ENCODE measurements at regions not wholly inside any gene's neighbourhood (a gene's known extent, or its start where the extent isn't known, plus 50 kb on each side); places are given as distances from the start of the nearest gene placed in this dataset.
A peak's percentile ranks its signal among the peaks of the same experiment; 100 is the strongest.
"Not testable (repeated sequence)": the region's sequence is repeated elsewhere in the genome, so short reads cannot be mapped to it uniquely, and the experiment has no call there.

DNA sequence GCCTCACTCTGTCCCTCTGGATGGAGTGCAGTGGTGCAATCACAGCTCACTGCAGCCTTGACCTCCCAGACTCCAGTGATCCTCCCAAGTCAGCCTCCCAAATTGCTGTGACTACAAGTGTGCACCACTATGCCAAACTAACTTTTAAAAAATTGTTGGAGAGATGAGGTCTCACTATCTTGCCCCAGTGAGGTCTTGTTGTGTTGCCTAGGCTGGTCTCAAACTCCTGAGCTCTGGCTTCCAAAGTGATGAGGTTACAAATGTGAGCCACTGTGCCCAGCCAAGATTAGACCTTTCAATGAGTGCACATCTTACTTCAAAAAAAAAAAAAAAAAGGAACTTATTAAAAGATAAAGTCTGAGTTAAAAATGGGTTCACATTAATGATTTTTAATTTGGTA is 1838.1 kb upstream of the DEFB115 start:
- Histone ChIP-seq H3K4me3 (no peak overlapping the region), H3K9me3 (no peaks in the 10 kb centered on the region), H3K4me1 (no peaks in the 10 kb centered on the region), H3K27ac (no peak overlapping the region), H3K27me3 (peaks cover 0 to 9% of the 10 kb centered on the region in 2 donors), H3K36me3 (no peaks in the 10 kb centered on the region)
- intact Hi-C loops (cut with DNase I; ENCODE audit: low total_unique reads): no loop called here
- DNase-seq: no peak
- TF ChIP-seq, protein P1, sequence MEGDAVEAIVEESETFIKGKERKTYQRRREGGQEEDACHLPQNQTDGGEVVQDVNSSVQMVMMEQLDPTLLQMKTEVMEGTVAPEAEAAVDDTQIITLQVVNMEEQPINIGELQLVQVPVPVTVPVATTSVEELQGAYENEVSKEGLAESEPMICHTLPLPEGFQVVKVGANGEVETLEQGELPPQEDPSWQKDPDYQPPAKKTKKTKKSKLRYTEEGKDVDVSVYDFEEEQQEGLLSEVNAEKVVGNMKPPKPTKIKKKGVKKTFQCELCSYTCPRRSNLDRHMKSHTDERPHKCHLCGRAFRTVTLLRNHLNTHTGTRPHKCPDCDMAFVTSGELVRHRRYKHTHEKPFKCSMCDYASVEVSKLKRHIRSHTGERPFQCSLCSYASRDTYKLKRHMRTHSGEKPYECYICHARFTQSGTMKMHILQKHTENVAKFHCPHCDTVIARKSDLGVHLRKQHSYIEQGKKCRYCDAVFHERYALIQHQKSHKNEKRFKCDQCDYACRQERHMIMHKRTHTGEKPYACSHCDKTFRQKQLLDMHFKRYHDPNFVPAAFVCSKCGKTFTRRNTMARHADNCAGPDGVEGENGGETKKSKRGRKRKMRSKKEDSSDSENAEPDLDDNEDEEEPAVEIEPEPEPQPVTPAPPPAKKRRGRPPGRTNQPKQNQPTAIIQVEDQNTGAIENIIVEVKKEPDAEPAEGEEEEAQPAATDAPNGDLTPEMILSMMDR (IDR thresholded peaks at IDR 0.05): no peak

GRCh38 chr20:29427201-29428060 is 1830.0 kb upstream of the DEFB115 start:
- Histone ChIP-seq H3K27me3 (peaks cover 0 to 41% of the 10 kb centered on the region in 2 donors), H3K4me1 (no peaks in the 10 kb centered on the region), H3K9me3 (no peaks in the 10 kb centered on the region), H3K36me3 (no peaks in the 10 kb centered on the region), H3K27ac (no peak overlapping the region), H3K4me3 (no peak overlapping the region)
- intact Hi-C loops (cut with DNase I; ENCODE audit: low total_unique reads): no loop called here
- DNase-seq: no peak
- TF ChIP-seq, protein P1 (IDR thresholded peaks at IDR 0.05): no peak

DNA sequence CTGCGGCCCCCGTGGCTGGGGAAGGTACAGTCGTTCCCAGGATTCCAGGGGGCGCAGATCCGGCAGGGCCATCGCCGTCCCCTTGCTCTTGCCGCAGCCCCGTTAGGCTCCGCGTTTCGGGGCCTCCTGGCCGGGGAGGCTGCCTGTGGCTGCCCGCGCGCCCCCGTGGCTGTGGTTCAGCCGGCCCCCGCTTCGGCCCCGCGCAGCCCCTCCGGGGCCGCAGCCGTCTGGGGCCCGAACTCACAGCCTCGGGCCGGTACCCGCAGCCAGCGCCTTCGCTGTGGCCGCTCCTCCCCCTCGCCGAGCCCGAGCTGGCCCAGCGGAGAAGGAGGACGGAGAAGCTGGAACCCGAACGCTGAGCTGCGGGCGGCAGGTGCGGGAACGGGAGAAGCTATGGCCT is 1826.9 kb upstream of the DEFB115 start:
- H3K36me3 ChIP-seq: no peaks in the 10 kb centered on the region
- H3K9me3 ChIP-seq: no peaks in the 10 kb centered on the region
- H3K27ac ChIP-seq: no peak overlapping the region
- DNase-seq: no peak
- TF ChIP-seq, protein P1 (IDR thresholded peaks at IDR 0.05): no peak
- H3K4me1 ChIP-seq: no peaks in the 10 kb centered on the region
- no peak overlapping the region for H3K4me3 ChIP-seq
- intact Hi-C loops (cut with DNase I; ENCODE audit: low total_unique reads): no loop called here
- peaks cover 0 to 35% of the 10 kb centered on the region in 2 donors for H3K27me3 ChIP-seq

GRCh38 chr20:29440721-29441120 is 1816.7 kb upstream of the DEFB115 start:
- H3K9me3 ChIP-seq; H3K27ac ChIP-seq; intact Hi-C loops (cut with DNase I; ENCODE audit: low total_unique reads); DNase-seq; H3K4me1 ChIP-seq; H3K27me3 ChIP-seq; H3K4me3 ChIP-seq; H3K36me3 ChIP-seq: not testable (repeated sequence)

DNA sequence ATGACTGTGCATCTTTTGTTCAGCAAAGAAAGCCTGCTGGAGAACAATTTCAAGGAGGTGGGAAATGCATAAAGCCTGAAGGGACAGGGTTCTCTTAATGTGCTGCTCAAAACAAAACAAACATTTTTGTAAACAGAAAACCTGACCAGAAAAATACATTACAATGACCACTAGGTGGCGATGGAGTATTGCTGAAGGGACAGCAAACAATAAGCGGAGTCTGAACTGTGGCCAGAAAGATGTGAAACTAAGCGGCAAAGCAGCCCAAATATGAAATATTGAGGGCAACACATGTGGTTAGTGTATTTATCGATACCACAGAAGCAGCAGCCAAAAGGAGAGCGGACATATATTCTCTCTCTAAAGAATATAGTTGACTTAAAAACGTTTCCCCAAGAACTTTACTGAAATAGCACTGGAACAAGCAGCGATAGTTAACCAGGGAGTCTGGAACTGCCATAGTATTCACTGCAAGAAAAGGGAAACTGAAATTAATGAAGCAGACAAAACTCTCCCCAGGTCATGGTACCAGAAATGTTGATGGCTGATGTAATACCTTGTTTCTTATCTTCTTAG is 1814.2 kb upstream of the DEFB115 start:
- H3K36me3 ChIP-seq; H3K4me1 ChIP-seq; DNase-seq; H3K27me3 ChIP-seq; H3K9me3 ChIP-seq; intact Hi-C loops (cut with DNase I; ENCODE audit: low total_unique reads); H3K27ac ChIP-seq: not testable (repeated sequence)
- H3K4me3 ChIP-seq: peak overlapping the region in 1 of 2 donors; percentile 10
- TF ChIP-seq, protein P1 (IDR thresholded peaks at IDR 0.05): peak; percentile 63 to 65

DNA sequence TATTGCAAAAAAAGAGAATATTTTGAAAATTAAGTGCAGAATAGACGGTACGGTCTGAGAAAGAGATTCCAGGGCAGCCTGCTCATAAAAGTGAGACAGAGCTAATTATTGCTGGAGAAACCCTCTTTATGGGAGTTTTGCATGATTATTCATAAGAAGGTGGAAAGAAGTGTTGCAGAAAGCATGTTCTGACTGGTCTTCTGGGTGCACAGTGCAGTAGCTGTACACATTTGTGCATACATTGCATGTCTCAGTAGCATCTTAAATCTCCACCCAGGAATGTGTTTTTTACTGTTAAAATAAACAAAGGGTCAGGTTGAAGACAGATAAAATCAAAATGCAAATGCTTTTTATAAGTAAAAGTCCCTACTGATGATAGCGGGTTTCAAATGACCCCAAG is 1813.6 kb upstream of the DEFB115 start:
- no peak for DNase-seq
- H3K4me1 ChIP-seq: no peaks in the 10 kb centered on the region
- H3K4me3 ChIP-seq: peak overlapping the region in 1 of 2 donors; percentile 10
- H3K27me3 ChIP-seq: peaks cover 0 to 15% of the 10 kb centered on the region in 2 donors
- TF ChIP-seq, protein P1 (IDR thresholded peaks at IDR 0.05): no peak
- no peak overlapping the region for H3K27ac ChIP-seq
- intact Hi-C loops (cut with DNase I; ENCODE audit: low total_unique reads): no loop called here
- H3K9me3 ChIP-seq: peaks cover 0 to under 1% (median 0%) of the 10 kb centered on the region in 3 donors
- H3K36me3 ChIP-seq: no peaks in the 10 kb centered on the region

- H3K4me3 ChIP-seq: peak overlapping the region in 1 of 2 donors; percentile 34
- peak in 1 of 2 donors; percentile 90 for DNase-seq
- H3K36me3 ChIP-seq; H3K27ac ChIP-seq; H3K9me3 ChIP-seq; intact Hi-C loops (cut with DNase I; ENCODE audit: low total_unique reads); H3K4me1 ChIP-seq: not testable (repeated sequence)
- H3K27me3 ChIP-seq: peaks cover 0 to 17% of the 10 kb centered on the region in 2 donors
Observed at GRCh38 chr20:29445050-29445907, 1812.2 kb upstream of the DEFB115 start.
